H7 (cell line): ENCODE measurements at regions not wholly inside any gene's neighbourhood (a gene's known extent, or its start where the extent isn't known, plus 50 kb on each side); places are given as distances from the start of the nearest gene placed in this dataset.
A peak's percentile ranks its signal among the peaks of the same experiment; 100 is the strongest.
"Not testable (repeated sequence)": the region's sequence is repeated elsewhere in the genome, so short reads cannot be mapped to it uniquely, and the experiment has no call there.

Source experiments
- DNase-seq: peaks from one replicate; pipeline ENCODE4 v3.0.0; 2012
- H3K27me3 ChIP-seq: 2 replicates; pipeline ENCODE4 v1.6.0; 2011; ENCODE audit warnings: mild to moderate bottlenecking, low read length; ENCODE audit not compliant: control insufficient read depth, insufficient read depth
- H3K36me3 ChIP-seq: replicated peaks from 2 replicates; pipeline ENCODE4 v1.5.1; 2011; ENCODE audit warnings: low read length; ENCODE audit not compliant: control insufficient read depth, insufficient read depth
- H3K4me3 ChIP-seq: 2 replicates; pipeline ENCODE4 v1.5.1; 2011; ENCODE audit warnings: low read depth, mild to moderate bottlenecking, control low read depth, low read length, moderate library complexity; ENCODE audit not compliant: insufficient read depth

DNA sequence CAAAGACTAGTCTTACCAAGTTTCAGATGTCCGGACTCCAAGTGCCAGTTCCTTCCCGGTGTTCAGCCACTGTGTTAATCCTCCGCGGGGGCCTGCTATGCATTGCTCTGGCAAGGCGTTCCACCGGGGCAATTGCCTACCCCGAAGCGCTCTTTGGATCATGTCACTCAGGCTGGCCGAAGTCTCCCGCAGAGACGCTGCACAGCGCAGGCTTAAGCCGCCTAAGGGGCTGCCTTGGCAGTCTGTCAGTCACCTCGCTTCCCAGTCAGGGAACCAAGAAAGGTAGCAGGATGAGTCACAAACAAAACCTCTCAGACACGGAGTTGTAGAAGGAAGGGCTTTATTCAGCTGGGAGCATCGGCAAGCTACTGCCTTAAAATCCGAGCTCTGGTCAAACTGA is 158.1 kb downstream of the PPIAL4G start:
- H3K4me3 ChIP-seq, DNase-seq, H3K36me3 ChIP-seq, H3K27me3 ChIP-seq: not testable (repeated sequence)

DNA sequence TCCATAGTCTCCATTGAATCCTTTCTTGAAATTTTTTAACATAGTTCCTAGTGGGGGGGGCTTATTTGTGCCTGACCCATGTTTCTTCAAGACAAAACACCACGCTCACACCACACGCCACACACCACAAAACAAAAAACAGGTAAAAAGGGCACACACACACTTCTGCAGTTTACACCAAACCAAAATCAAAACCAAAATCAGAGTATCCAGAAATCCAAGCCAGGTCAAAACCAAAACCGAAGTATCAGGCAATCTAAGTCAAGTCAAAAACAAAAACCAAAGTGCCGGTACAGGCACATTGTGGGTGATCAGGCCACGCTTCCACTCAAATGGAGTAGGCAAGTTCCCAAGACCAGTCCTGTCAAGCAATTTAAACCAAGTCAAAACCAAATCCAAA is 158.6 kb downstream of the PPIAL4G start:
- not testable (repeated sequence) for H3K27me3 ChIP-seq, H3K36me3 ChIP-seq, DNase-seq, H3K4me3 ChIP-seq

DNA sequence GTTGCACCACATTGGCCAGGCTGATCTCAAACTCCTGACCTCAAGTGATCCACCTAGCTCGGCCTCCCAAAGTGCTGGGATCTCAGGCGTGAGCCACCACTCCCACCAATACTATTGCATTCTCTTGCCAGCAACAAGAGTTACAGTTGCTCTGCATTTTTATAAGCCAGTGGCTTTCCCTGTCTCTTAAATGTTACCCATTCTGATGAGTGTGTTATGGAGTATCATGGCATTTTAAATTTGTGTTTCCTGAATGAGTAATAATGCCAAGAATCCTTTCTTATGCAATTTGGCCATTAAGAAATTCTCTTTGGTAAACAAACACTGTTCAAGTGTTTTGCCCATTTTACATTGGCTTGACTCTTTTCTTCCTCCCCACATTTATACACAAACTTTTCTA is 163.0 kb downstream of the PPIAL4G start:
- H3K27me3 ChIP-seq, DNase-seq, H3K4me3 ChIP-seq, H3K36me3 ChIP-seq: not testable (repeated sequence)

DNA sequence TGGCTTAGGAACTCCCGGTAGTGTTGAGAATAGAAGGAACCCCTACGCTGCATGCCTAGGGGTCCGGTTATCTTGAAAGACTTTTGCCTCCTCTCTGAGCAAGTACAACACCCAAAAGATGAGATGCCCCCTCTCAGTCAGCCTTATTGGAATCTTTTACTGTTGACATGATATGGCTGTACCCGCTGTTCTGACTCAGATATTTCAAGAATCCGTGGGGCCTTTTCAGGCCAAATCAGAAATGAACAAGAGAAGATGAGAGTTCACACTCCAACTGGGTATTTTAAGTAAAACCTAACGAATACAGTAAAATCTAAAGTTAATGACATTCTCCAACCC is 164.2 kb downstream of the PPIAL4G start:
- Histone ChIP-seq H3K36me3 (no peaks in the 10 kb centered on the region), H3K4me3 (peak overlapping the region; percentile 47; the same call in 1 of the 2 replicates), H3K27me3 (no peaks in the 10 kb centered on the region; the same call in 1 of the 2 replicates)
- no peak for DNase-seq

DNA sequence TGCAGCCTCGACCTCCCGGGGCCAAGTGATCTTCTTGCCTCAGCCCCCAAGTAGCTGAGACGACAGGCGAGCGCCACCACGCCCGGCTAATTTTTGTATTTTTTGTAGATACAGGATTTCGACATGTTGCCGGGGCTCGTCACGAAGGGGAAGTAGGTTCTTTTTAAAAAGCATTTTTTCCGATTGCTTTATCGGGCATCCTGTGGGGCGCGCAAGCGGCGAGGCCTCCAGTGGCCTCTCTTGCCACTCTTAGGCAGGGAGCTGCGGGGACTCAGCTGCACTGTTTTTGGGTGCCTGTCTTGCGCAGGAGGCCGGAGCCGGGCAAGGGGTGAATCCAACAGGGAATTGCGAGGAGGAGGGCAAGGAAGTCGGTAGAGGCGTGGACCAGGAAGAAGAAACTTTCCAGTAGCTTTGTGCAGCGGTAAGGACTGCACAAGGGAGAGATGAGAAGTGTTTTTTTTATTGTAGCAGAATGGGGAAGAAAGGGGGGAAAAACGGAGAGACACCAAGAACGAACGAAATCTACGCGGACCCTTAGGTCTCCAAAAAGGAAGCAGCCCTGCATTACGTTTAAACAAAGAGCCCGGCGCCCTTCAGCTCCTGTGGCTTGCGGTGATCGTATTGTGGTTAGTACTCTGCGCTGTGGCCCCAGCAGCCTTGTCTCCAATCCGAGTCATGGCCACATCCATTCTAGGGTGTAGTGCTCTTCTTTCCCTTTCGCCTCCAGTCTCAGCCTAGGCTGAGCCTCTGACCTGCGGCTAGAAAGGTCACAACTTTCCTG is 164.8 kb downstream of the PPIAL4G start:
- Histone ChIP-seq H3K36me3 (no peaks in the 10 kb centered on the region), H3K4me3 (peak overlapping the region; percentile 47; the same call in 1 of the 2 replicates), H3K27me3 (no peaks in the 10 kb centered on the region; the same call in 1 of the 2 replicates)
- DNase-seq = peak; percentile 55

DNA sequence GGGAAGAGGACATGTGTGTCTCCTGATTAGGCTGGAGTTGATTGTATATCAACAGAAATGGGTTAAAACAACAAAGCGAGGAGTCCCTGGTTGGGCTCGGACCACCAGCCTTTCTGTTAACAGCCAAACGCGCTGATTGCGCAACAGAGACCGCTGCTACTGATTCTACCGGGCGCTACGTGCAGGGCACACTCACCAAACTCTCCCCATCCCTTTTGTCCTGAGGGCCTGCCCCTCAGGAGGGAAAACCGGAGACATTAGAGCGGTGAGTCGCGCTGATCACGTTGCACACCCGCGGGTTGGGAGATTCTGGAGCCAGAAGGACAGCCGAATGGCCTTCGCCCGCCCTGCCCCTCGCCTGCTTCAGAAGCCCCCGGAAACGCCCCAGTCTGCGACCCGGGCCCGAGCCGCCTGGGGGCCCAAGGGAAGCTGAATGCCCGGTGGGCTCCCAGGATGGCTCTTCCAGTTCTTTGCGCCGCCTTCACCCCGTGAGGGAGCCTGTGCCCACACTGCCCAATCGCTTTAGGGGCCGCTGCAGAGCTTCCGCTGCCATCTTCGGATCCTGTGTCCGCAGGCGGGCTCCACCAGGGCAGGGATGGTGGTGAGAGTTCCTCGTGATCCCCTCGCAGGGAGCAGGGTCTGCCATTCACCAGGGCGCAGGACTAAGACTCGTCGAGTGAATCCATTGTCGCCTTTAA is 165.4 kb upstream of the NBPF11 start:
- Histone ChIP-seq H3K4me3 (peak overlapping the region; percentile 47; the same call in 1 of the 2 replicates), H3K36me3 (no peaks in the 10 kb centered on the region), H3K27me3 (no peaks in the 10 kb centered on the region; the same call in 1 of the 2 replicates)
- DNase-seq = peak; percentile 78

DNA sequence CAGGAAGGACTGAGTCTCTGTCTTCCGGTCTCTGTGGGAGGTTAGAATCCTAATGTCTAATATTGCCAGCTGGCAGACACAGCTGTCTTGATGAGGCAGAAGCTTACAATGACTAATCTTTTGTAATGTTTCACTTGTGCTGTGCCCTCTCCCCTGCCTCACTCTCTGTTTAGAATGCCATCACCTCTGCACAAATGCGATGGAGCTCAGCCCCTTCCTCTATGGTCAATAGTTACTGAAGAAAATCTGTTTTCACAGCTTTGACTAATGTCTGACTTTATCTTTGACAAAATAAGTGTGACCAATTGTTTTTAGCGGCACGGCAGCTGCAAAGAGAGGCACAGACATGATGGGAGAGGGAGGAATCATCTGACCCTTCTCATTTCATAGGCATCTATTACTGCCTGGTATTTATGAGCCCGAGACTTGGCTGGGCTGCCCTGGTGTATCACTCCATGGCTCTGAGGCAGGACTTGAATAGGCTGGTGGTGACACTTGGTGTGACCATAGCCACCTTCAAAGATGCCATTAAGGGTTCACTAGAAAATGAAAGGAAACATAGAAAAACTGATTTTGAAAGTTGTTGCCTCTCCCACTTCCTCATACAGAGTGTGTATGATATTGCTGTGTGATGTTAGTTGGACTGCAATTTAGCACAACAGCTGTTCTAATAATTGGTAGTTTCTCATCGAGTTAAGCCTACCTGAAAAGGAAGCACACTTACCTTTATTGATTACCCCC is 163.2 kb upstream of the NBPF11 start:
- no peaks in the 10 kb centered on the region for H3K36me3 ChIP-seq
- H3K27me3 ChIP-seq = no peaks in the 10 kb centered on the region; the same call in 1 of the 2 replicates
- H3K4me3 ChIP-seq = no peak overlapping the region
- no peak for DNase-seq

DNA sequence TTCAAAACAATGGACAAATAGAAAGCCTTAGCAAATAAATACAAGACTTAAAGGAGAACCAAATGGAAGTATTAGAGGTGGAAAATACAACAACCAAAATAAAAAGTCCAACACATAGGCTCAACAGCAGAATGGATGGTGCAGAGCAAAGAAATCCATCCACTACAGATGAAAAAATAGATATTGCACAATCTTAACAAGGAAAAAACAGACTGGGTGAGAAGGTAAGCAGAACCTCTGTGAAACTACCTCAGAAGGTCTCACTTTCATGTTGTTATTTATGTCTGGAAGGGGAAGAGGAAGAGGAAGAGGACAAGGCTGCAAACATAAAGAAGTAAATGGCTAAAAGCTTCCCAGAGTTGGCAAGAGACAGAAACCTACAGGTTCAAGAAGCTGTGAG is 158.7 kb upstream of the NBPF11 start:
- H3K27me3 ChIP-seq = no peaks in the 10 kb centered on the region
- no peak for DNase-seq
- H3K4me3 ChIP-seq = no peak overlapping the region
- H3K36me3 ChIP-seq = no peaks in the 10 kb centered on the region

DNA sequence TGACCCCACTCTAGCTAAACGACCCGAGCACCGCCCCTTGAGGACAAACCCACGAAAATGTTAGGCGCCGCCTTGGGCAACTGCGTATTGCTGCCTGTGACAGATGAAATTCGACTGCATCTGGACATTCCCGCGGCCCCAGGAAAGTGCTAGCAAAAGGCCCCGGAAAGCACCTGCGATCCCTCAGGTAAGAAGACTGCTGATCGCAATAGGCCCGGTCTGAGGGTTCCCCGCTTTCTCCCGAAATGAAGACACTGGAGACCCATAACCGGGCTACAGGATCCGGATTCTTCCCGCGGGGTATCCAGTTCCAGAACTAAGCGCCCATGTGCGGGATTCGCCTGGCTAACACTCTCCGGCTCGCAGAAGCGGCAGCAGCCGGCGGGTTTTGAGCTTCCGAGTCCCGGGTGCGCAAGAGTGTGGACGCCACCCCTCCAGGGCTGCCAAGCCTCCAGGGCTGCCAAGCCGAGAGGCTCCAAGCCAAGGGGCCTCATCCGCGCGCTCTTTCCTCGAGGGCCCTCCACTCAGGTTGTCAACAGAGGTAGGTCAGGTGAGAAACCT is 157.9 kb upstream of the NBPF11 start:
- Histone ChIP-seq H3K4me3 (no peak overlapping the region), H3K36me3 (no peaks in the 10 kb centered on the region), H3K27me3 (no peaks in the 10 kb centered on the region)
- DNase-seq = no peak

DNA sequence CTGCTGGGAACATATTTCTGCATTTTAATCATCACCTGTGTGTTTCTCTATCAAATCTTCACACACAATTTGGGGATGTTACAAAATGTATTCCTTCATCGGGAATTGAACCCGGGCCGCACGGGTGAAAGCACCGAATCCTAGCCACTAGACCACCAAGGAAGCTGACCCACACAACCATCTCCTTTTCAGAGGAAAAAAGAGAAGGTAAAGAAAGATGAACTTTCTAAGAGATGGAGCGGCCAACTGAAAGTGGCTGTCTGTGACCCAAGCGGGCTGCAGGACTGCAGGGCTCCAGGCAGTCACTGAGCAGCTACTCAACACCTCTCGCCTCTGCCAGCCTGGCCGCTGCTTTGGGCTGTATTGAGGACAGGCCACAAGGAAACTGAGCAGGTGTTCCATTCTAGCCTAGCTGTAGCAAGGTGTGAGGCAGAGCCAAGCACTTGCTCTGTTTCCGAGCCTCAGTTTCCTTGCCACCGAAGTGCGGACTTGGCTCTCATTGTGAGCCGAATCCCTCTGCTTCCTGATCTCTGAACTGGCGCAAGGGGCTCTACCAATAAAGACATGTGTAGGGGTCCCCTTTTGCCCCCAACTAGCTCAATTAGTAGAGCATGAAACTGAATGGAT is 156.9 kb upstream of the NBPF11 start:
- DNase-seq = peak; percentile 53
- Histone ChIP-seq H3K4me3 (no peak overlapping the region; the same call in 1 of the 2 replicates), H3K27me3 (no peaks in the 10 kb centered on the region), H3K36me3 (no peaks in the 10 kb centered on the region)

DNA sequence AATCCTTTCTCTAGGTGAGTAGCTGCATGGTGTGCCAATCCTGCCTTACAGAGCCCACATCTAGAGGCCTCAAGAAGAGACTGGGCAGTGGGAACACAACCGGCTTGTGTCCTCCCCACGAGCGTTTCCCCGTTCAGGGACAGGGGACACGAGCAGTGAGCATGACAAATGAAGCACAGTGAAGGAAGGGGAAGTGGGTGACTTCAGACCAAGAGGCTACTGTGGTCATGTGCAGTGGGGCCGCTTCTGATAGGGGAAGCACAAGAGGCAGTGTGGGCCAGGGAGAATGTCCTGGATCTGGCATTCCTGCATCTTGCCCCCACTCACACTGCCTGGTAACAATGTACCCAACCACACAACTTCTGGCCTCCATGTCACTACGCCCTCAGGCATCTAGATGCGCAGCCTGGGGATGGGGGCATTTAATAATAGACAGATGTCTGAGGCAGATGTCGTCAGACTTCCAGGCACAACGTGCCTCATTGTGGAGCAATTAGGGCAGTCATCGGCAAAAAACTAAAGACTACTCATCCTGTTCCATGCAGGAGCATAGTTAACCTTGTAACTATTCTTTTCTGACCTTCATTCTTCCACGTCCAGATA is 155.6 kb upstream of the NBPF11 start:
- no peak for DNase-seq
- Histone ChIP-seq H3K27me3 (no peaks in the 10 kb centered on the region), H3K36me3 (no peaks in the 10 kb centered on the region), H3K4me3 (no peak overlapping the region)

DNA sequence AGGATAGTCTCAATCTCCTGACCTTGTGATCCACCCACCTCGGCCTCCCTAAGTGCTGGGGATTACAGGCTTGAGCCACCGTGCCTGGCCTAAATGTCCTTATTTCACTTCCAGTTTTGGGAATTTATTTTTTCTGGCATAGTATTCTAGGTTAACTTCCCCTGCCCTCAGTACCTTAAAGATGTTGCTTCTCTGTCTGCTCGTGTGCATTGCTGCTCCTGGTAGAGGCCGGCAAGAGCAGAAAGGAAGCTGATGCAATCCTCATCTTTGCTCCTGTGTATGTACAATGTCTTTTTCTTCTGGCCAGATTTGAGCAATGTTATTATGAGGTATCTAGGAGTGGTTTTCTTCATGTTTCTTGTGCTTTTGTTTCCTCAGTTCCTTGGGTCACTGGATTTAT is 152.9 kb upstream of the NBPF11 start:
- not testable (repeated sequence) for H3K27me3 ChIP-seq

DNA sequence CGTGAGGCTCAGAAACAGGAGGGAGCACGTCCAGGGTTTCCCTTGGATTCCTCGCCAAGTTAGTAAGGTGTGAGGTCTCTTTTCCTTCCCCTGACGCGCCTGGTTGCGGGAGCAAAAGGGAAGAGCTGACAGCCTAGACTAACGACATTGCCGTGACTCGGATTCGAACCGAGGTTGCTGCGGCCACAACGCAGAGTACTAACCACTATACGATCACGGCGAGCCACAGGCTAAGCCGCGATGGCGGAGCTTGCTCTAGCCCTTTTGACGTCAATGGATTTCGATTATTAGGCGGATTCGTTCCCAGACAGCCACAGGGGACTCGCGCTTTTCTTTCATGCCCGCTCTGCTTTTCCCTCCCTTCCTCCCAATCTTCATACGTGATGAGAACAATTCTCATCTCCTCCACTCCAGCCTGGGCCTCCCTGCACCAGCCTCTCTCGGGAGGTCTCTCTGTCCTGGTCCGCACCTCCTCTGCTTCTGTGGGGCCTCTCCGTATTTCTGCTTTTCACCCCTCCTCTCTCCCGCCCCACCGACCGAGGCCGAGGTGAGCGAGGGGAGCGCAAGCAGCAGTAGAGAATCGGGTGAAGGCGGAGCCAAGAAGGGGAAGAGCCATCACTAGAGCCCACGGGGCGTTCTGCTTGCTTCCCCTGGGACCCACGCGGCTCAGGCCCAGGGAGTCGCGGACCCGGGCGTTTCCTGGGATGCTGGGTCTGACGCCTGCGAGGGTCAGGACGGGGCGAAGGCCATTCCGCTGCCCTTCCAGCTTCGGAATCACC is 150.7 kb upstream of the NBPF11 start:
- peak overlapping the region; percentile 48 for H3K4me3 ChIP-seq
- H3K36me3 ChIP-seq, DNase-seq, H3K27me3 ChIP-seq: not testable (repeated sequence)

More for the DNA sequence above, 152.9 kb upstream of the NBPF11 start:
- H3K4me3 ChIP-seq, DNase-seq, H3K36me3 ChIP-seq: not testable (repeated sequence)
